Panc1 (cell line): ENCODE measurements at regions not wholly inside any gene's neighbourhood (a gene's known extent, or its start where the extent isn't known, plus 50 kb on each side); places are given as distances from the start of the nearest gene placed in this dataset.

ENCODE experiments used
- ATAC-seq: fragments of 200-7000 bp; cut with Tn5 transposase; 2 replicates; pipeline ENCODE4 v1.9.1; 2020; ENCODE audit warnings: mild to moderate bottlenecking, moderate library complexity
- BruUV-seq: library from RNA; stranded (reverse); fragments of 400-500 nt; replicated peaks from 2 replicates; lab custom pipeline; 2021; lab: Mats Ljungman, UMichigan
- CTCF ChIA-PET: fragments of 300-600 bp; sonication (Branson Sonifier 250); formaldehyde crosslinking; loops from one replicate; lab custom pipeline; 2022; ENCODE audit warnings: antibody characterized with exemption; lab: Charles Lee
- POLR2A ChIA-PET: fragments of 300-600 bp; sonication (Branson Sonifier 250); formaldehyde crosslinking; loops from one replicate; lab custom pipeline; 2022; ENCODE audit warnings: antibody characterized with exemption; lab: Charles Lee
- DNase-seq: peaks from one replicate; pipeline ENCODE4 v3.0.0-alpha.2; 2010; ENCODE audit warnings: low read depth, low spot score
- H3K27ac ChIP-seq: 2 replicates; pipeline ENCODE4 v1.5.1; 2011; ENCODE audit warnings: mild to moderate bottlenecking, low read length, inconsistent platforms
- H3K27me3 ChIP-seq: fragments of 200-500 bp; sonication (Bioruptor generic); 2 replicates; pipeline ENCODE4 v1.6.0; 2014; ENCODE audit warnings: low read length, inconsistent platforms; ENCODE audit not compliant: control insufficient read depth, insufficient read depth
- H3K36me3 ChIP-seq: fragments of 200-500 bp; sonication (Bioruptor generic); 2 replicates; pipeline ENCODE4 v1.5.1; 2014; ENCODE audit warnings: inconsistent platforms, mild to moderate bottlenecking, low read length, moderate library complexity; ENCODE audit not compliant: control insufficient read depth, insufficient read depth
- H3K4me1 ChIP-seq: 2 replicates; pipeline ENCODE4 v1.5.1; 2011; ENCODE audit warnings: inconsistent platforms, mild to moderate bottlenecking, low read length, moderate library complexity; ENCODE audit not compliant: control insufficient read depth, insufficient read depth
- H3K4me3 ChIP-seq, 2 experiments: 2 replicates each; pipeline ENCODE4 v1.5.1; 2011 to 2012; ENCODE audit warnings: low read depth in 2 of 2, low read length in 2 of 2, mild to moderate bottlenecking in 2 of 2, inconsistent platforms in 1 of 2, moderate library complexity in 1 of 2
- H3K9me3 ChIP-seq: fragments of 200-500 bp; sonication (Bioruptor generic); 2 replicates; pipeline ENCODE4 v1.5.1; 2014; ENCODE audit warnings: low read depth, mild to moderate bottlenecking, inconsistent platforms, low read length, moderate library complexity; ENCODE audit not compliant: control insufficient read depth, insufficient read depth
- POLR2AphosphoS5 ChIP-seq: IDR thresholded peaks from 2 replicates; pipeline ENCODE4 v1.6.1; 2012; ENCODE audit warnings: mild to moderate bottlenecking, low read depth, low read length, moderate library complexity
- SIN3A ChIP-seq: IDR thresholded peaks from 2 replicates; pipeline ENCODE4 v1.6.1; 2012; ENCODE audit warnings: low read depth, mild to moderate bottlenecking, low read length, moderate library complexity, borderline replicate concordance; ENCODE audit not compliant: insufficient read depth
- TCF7L2 ChIP-seq: IDR thresholded peaks from 2 replicates; pipeline ENCODE4 v1.6.1; 2011; ENCODE audit warnings: mild to moderate bottlenecking, low read depth, low read length, inconsistent platforms
- in situ Hi-C: cut with HindIII; loops from 2 replicates; pipeline ENCODE4 v1.10.0; 2016; ENCODE audit warnings: low sequenced_read_pairs, low pct_unique_long_range_greater_than_20kb
- intact Hi-C: fragments of 100-400 bp; cut with micrococcal nuclease; formaldehyde crosslinking; loops from one replicate; pipeline ENCODE4 v1.10.0; 2022; ENCODE audit not compliant: unreplicated experiment
- TF ChIP-seq, protein P1 (sequence below): fragments of 450-650 bp; IDR thresholded peaks from 2 replicates; pipeline ENCODE4 v1.5.1; 2017; ENCODE audit warnings: mild to moderate bottlenecking
- TF ChIP-seq, protein P2 (sequence below), 2 experiments: IDR thresholded peaks; 2 replicates each; pipeline ENCODE4 v1.6.1; 2011 to 2012; ENCODE audit warnings: low read depth in 2 of 2, control low read depth in 1 of 2, low read length in 1 of 2, mild to moderate bottlenecking in 1 of 2, moderate library complexity in 1 of 2; ENCODE audit not compliant: insufficient read depth in 1 of 2

DNA sequence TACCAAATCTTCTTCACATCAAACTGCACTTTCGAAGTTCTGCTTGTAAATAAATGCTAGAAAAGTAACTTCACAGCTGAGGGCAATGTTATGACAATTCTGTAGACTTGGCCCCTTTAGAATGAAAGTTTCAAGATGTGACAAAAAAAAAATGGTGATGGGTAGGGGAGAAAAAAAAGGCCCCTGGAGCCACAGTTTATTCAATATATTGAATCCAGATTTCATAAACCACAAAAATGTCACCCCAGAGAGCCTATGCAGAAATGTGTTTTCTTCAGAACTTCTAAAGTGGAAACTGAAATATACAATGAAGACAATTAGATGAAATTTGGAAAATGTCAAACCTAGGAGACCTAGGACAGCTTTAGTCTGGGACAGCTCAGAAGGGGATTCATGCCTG, 143.1 kb downstream of the EDN3 start:
- no TSS peak for BruUV-seq
- CTCF ChIA-PET = no interaction called here

DNA sequence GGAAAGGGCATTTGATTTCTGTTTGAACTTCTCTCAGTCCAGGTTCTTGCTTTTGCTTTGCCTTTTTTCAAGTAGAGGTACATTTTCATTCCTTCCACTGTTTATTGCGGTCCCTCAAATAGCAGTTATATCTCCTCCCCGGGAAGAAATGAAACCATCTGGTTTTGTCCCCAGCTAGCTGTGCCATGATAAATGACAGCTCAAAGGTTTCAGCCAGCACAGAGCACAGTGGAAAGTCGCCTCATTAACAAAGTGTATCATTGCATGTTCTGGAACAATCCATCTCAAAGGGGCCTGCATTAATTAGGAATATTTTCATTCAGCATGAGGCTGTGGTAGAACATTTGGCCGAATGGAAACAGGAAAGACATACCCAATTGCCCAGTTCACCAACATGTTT, 146.0 kb downstream of the EDN3 start:
- CTCF ChIA-PET = interaction anchor here (0.7 kb wide), 1 partner anchor 9 kb away, joined by 3 read pairs; no protein-coding TSS in a partner anchor
- no peak overlapping the region for H3K27ac ChIP-seq
- DNase-seq (no peak), ATAC-seq (no peak)
- intact Hi-C loops = no loop called here
- H3K36me3 ChIP-seq = no peaks in the 10 kb centered on the region
- no peaks in the 10 kb centered on the region for H3K9me3 ChIP-seq
- POLR2A ChIA-PET = no interaction called here
- TF ChIP-seq, protein P1, sequence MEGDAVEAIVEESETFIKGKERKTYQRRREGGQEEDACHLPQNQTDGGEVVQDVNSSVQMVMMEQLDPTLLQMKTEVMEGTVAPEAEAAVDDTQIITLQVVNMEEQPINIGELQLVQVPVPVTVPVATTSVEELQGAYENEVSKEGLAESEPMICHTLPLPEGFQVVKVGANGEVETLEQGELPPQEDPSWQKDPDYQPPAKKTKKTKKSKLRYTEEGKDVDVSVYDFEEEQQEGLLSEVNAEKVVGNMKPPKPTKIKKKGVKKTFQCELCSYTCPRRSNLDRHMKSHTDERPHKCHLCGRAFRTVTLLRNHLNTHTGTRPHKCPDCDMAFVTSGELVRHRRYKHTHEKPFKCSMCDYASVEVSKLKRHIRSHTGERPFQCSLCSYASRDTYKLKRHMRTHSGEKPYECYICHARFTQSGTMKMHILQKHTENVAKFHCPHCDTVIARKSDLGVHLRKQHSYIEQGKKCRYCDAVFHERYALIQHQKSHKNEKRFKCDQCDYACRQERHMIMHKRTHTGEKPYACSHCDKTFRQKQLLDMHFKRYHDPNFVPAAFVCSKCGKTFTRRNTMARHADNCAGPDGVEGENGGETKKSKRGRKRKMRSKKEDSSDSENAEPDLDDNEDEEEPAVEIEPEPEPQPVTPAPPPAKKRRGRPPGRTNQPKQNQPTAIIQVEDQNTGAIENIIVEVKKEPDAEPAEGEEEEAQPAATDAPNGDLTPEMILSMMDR = no peak
- TF ChIP-seq, protein P2, sequence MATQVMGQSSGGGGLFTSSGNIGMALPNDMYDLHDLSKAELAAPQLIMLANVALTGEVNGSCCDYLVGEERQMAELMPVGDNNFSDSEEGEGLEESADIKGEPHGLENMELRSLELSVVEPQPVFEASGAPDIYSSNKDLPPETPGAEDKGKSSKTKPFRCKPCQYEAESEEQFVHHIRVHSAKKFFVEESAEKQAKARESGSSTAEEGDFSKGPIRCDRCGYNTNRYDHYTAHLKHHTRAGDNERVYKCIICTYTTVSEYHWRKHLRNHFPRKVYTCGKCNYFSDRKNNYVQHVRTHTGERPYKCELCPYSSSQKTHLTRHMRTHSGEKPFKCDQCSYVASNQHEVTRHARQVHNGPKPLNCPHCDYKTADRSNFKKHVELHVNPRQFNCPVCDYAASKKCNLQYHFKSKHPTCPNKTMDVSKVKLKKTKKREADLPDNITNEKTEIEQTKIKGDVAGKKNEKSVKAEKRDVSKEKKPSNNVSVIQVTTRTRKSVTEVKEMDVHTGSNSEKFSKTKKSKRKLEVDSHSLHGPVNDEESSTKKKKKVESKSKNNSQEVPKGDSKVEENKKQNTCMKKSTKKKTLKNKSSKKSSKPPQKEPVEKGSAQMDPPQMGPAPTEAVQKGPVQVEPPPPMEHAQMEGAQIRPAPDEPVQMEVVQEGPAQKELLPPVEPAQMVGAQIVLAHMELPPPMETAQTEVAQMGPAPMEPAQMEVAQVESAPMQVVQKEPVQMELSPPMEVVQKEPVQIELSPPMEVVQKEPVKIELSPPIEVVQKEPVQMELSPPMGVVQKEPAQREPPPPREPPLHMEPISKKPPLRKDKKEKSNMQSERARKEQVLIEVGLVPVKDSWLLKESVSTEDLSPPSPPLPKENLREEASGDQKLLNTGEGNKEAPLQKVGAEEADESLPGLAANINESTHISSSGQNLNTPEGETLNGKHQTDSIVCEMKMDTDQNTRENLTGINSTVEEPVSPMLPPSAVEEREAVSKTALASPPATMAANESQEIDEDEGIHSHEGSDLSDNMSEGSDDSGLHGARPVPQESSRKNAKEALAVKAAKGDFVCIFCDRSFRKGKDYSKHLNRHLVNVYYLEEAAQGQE (IDR thresholded peaks at IDR 0.05; ENCODE audit: insufficient read depth in 1 of 2, low read depth in 2 of 2, low read length in 1 of 2) = no peak
- TF ChIP-seq SIN3A (no peak), POLR2AphosphoS5 (no peak), TCF7L2 (no peak)
- no peak overlapping the region for H3K4me3 ChIP-seq
- H3K4me1 ChIP-seq = no peaks in the 10 kb centered on the region
- in situ Hi-C loops = no loop called here
- no TSS peak for BruUV-seq
- peaks cover 24% of the 10 kb centered on the region for H3K27me3 ChIP-seq

More for the DNA sequence above, 143.1 kb downstream of the EDN3 start:
- POLR2A ChIA-PET = no interaction called here
- Histone ChIP-seq H3K9me3 (no peaks in the 10 kb centered on the region), H3K27me3 (peaks cover 22% of the 10 kb centered on the region), H3K27ac (no peak overlapping the region), H3K4me1 (no peaks in the 10 kb centered on the region), H3K36me3 (no peaks in the 10 kb centered on the region), H3K4me3 (no peak overlapping the region)
- intact Hi-C loops = no loop called here
- DNase-seq = no peak
- ATAC-seq = no peak
- in situ Hi-C loops = no loop called here
- TF ChIP-seq POLR2AphosphoS5 (no peak), SIN3A (no peak), TCF7L2 (no peak)
- TF ChIP-seq, protein P2 (IDR thresholded peaks at IDR 0.05; ENCODE audit: insufficient read depth in 1 of 2, low read depth in 2 of 2, low read length in 1 of 2) = no peak
- TF ChIP-seq, protein P1 = no peak
